H1 (cell line): ENCODE measurements at regions not wholly inside any gene's neighbourhood (a gene's known extent, or its start where the extent isn't known, plus 50 kb on each side); places are given as distances from the start of the nearest gene placed in this dataset.

Experiments
- CHD7 ChIP-seq: fragments of 300-600 bp; sonication (generic); IDR thresholded peaks from 2 replicates; pipeline ENCODE4 v1.7.1; 2012; ENCODE audit warnings: low read length, moderate library complexity, mild to moderate bottlenecking, inconsistent platforms; ENCODE audit not compliant: insufficient replicate concordance

- TF ChIP-seq CHD7: no peak
Observed at GRCh38 chr3:102036472-102036871, 187.2 kb downstream of the NFKBIZ start (continued).
